H1 (cell line): ENCODE measurements at regions not wholly inside any gene's neighbourhood (a gene's known extent, or its start where the extent isn't known, plus 50 kb on each side); places are given as distances from the start of the nearest gene placed in this dataset.

Source experiments
- BCL11A ChIP-seq, 2 experiments: IDR thresholded peaks; one replicate each; pipeline ENCODE4 v1.6.1; 2011; ENCODE audit warnings: low read depth in 2 of 2, low read length in 2 of 2, mild to moderate bottlenecking in 2 of 2
- CTCF ChIP-seq, 3 experiments: IDR thresholded peaks; 1 replicate in 2 of 3; 2 replicates in 1 of 3; pipeline versions ENCODE4 v1.5.1 to v1.6.1; 2011; ENCODE audit warnings: low read length in 3 of 3, mild to moderate bottlenecking in 3 of 3, inconsistent platforms in 2 of 3, low read depth in 1 of 3, moderate library complexity in 1 of 3; ENCODE audit not compliant: insufficient read depth in 1 of 3; ENCODE audit errors: control extremely low read depth in 1 of 3
- E2F6 ChIP-seq: IDR thresholded peaks from 2 replicates; pipeline ENCODE4 v1.6.1; 2012; ENCODE audit warnings: inconsistent platforms
- EP300 ChIP-seq, 2 experiments: IDR thresholded peaks; 1 replicate in 1 of 2; 2 replicates in 1 of 2; pipeline ENCODE4 v1.6.1; 2011 to 2012; ENCODE audit warnings: low read depth in 2 of 2, low read length in 2 of 2, mild to moderate bottlenecking in 2 of 2, borderline replicate concordance in 1 of 2, inconsistent platforms in 1 of 2, moderate library complexity in 1 of 2
- GTF2F1 ChIP-seq: IDR thresholded peaks from 2 replicates; pipeline ENCODE4 v1.6.1; 2012; ENCODE audit warnings: low read depth, low read length, improper control_type of control experiment, borderline replicate concordance
- JUN ChIP-seq: IDR thresholded peaks from 2 replicates; pipeline ENCODE4 v1.6.1; 2011; ENCODE audit warnings: low read depth, mild to moderate bottlenecking, improper control_type of control experiment, low read length
- MAFK ChIP-seq: IDR thresholded peaks from 2 replicates; pipeline ENCODE4 v1.6.1; 2012; ENCODE audit warnings: low read depth, mild to moderate bottlenecking, improper control_type of control experiment, low read length
- MAX ChIP-seq: IDR thresholded peaks from 2 replicates; pipeline ENCODE4 v1.6.1; 2012; ENCODE audit warnings: inconsistent platforms
- POLR2A ChIP-seq, 2 experiments: IDR thresholded peaks; 1 replicate in 1 of 2; 2 replicates in 1 of 2; pipeline ENCODE4 v1.6.1; 2011; ENCODE audit warnings: low read depth in 2 of 2, low read length in 2 of 2, mild to moderate bottlenecking in 2 of 2; ENCODE audit errors: control extremely low read depth in 1 of 2
- POLR2AphosphoS5 ChIP-seq: IDR thresholded peaks from 2 replicates; pipeline ENCODE4 v1.6.1; 2011; ENCODE audit warnings: low read depth, low read length
- RAD21 ChIP-seq, 2 experiments: IDR thresholded peaks in 1 of 2; conservative IDR thresholded peaks in 1 of 2; 2 replicates each; pipeline ENCODE4 v1.6.1; 2011; ENCODE audit warnings: low read depth in 2 of 2, low read length in 2 of 2, improper control_type of control experiment in 1 of 2, inconsistent platforms in 1 of 2, mild to moderate bottlenecking in 1 of 2, moderate library complexity in 1 of 2
- SRF ChIP-seq: IDR thresholded peaks from 2 replicates; pipeline ENCODE4 v1.6.1; 2011; ENCODE audit warnings: mild to moderate bottlenecking, low read depth, low read length, moderate library complexity
- TAF1 ChIP-seq: IDR thresholded peaks from 2 replicates; pipeline ENCODE4 v1.6.1; 2011; ENCODE audit warnings: mild to moderate bottlenecking, low read depth, low read length
- USF2 ChIP-seq: IDR thresholded peaks from 2 replicates; pipeline ENCODE4 v1.6.1; 2011; ENCODE audit warnings: low read length, improper control_type of control experiment

- TF ChIP-seq CTCF (IDR thresholded peaks at IDR 0.05; ENCODE audit: control extremely low read depth in 1 of 3, insufficient read depth in 1 of 3, low read depth in 1 of 3, low read length in 3 of 3): no peak
- TF ChIP-seq SRF: no peak
- TF ChIP-seq TAF1: no peak
- peak in 1 of 2 experiments; percentile 73; a peak in 1 of 3 replicates for TF ChIP-seq EP300 (IDR thresholded peaks at IDR 0.05; ENCODE audit: borderline replicate concordance in 1 of 2, low read depth in 2 of 2, low read length in 2 of 2)
- TF ChIP-seq MAX: peak; percentile 58; the same call in 1 of the 2 replicates
- TF ChIP-seq POLR2A (IDR thresholded peaks at IDR 0.05; ENCODE audit: control extremely low read depth in 1 of 2, low read depth in 2 of 2, low read length in 2 of 2): no peak
- TF ChIP-seq BCL11A (IDR thresholded peaks at IDR 0.05; ENCODE audit: low read depth in 2 of 2, low read length in 2 of 2): no peak
- TF ChIP-seq USF2: no peak
- peak; percentile 80; the same call in 1 of the 2 replicates for TF ChIP-seq E2F6
- no peak for TF ChIP-seq MAFK
- TF ChIP-seq POLR2AphosphoS5: no peak
- no peak for TF ChIP-seq GTF2F1
- TF ChIP-seq JUN: no peak
- no peak for TF ChIP-seq RAD21 (IDR thresholded peaks at IDR 0.05 in 1 of 2, conservative IDR thresholded peaks at IDR 0.05 in 1 of 2; ENCODE audit: low read depth in 2 of 2, low read length in 2 of 2)
Measured at GRCh38 chr10:58050575-58050974, 217.1 kb downstream of the IPMK start.
